Body of pancreas (tissue), 4 donors: ENCODE measurements at regions not wholly inside any gene's neighbourhood (a gene's known extent, or its start where the extent isn't known, plus 50 kb on each side); places are given as distances from the start of the nearest gene placed in this dataset.

Source experiments
- POLR2A ChIP-seq, 3 donors: fragments of 450-650 bp; IDR thresholded peaks; one replicate each; pipeline ENCODE4 v1.6.1; 2016; ENCODE audit warnings: antibody characterized with exemption in 3 of 3, mild to moderate bottlenecking in 2 of 3
- TF ChIP-seq, protein P1 (sequence below), 7 experiments: fragments of 450-650 bp in 4 of 7; fragments of 200-600 bp in 3 of 7; sonication (generic) in 3 of 7; IDR thresholded peaks; one replicate each; pipeline ENCODE4 v1.5.1; 2016 to 2019; ENCODE audit warnings: antibody characterized with exemption in 7 of 7

DNA sequence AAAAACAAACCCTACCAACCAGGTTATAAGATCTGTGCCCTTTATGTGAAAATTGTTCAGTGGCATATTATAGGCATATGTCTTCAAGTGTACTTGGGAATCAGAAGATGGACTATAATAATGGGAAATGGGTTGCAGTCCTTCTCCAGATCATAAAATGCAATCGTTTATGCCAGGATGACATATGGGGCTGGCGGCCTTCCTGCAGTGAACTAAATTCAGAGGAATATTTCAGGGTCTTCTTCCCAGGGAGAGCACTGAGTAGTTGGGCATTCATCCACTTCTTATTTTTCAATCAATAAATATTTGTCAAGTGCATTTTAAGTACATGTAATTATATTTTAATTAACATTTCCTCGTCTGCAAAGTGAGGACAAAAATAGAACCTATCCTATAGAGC, 176.2 kb upstream of the CNR1 start:
- TF ChIP-seq, protein P1, sequence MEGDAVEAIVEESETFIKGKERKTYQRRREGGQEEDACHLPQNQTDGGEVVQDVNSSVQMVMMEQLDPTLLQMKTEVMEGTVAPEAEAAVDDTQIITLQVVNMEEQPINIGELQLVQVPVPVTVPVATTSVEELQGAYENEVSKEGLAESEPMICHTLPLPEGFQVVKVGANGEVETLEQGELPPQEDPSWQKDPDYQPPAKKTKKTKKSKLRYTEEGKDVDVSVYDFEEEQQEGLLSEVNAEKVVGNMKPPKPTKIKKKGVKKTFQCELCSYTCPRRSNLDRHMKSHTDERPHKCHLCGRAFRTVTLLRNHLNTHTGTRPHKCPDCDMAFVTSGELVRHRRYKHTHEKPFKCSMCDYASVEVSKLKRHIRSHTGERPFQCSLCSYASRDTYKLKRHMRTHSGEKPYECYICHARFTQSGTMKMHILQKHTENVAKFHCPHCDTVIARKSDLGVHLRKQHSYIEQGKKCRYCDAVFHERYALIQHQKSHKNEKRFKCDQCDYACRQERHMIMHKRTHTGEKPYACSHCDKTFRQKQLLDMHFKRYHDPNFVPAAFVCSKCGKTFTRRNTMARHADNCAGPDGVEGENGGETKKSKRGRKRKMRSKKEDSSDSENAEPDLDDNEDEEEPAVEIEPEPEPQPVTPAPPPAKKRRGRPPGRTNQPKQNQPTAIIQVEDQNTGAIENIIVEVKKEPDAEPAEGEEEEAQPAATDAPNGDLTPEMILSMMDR (IDR thresholded peaks at IDR 0.05): no peak
- TF ChIP-seq POLR2A (IDR thresholded peaks at IDR 0.05): no peak
